Natural killer cell treated with Interleukin-12 subunit alpha and Interleukin-12 subunit beta and Interleukin-15 and Interleukin-18, amount 100 ng/mL, for 72 hours (primary cell): ENCODE measurements at regions not wholly inside any gene's neighbourhood (a gene's known extent, or its start where the extent isn't known, plus 50 kb on each side); places are given as distances from the start of the nearest gene placed in this dataset.

Source experiments
- ATAC-seq, 2 donors: fragments of 150-1000 bp; cut with Tn5 transposase in 1 of 2; sonication (Bioruptor Pico), chemical (Tn5 transposase) in 1 of 2; 2 replicates each; pipeline ENCODE4 v1.10.0; 2021
- DNase-seq: peaks from one replicate; pipeline ENCODE4 v3.0.0; 2022; ENCODE audit warnings: low spot score
- H3K27ac Mint-ChIP-seq, 2 donors: 1 replicate in 1 of 2; 2 replicates in 1 of 2; pipeline ENCODE4 v1.8.0; 2022; ENCODE audit warnings: mixed read lengths in 2 of 2, mild to moderate bottlenecking in 1 of 2, moderate library complexity in 1 of 2
- H3K27me3 Mint-ChIP-seq, 2 donors: 1 replicate in 1 of 2; 2 replicates in 1 of 2; pipeline ENCODE4 v1.8.0; 2022; ENCODE audit warnings: mixed read lengths in 2 of 2
- H3K36me3 Mint-ChIP-seq: one replicate; pipeline ENCODE4 v1.8.0; 2022; ENCODE audit warnings: mixed read lengths
- H3K4me1 Mint-ChIP-seq, 2 donors: 1 replicate in 1 of 2; 2 replicates in 1 of 2; pipeline ENCODE4 v1.8.0; 2022; ENCODE audit warnings: low read depth in 2 of 2, mixed read lengths in 2 of 2, mild to moderate bottlenecking in 1 of 2
- H3K4me3 Mint-ChIP-seq: one replicate; pipeline ENCODE4 v1.8.0; 2022; ENCODE audit warnings: mixed read lengths
- H3K9me3 Mint-ChIP-seq: 2 replicates; pipeline ENCODE4 v1.8.0; 2022; ENCODE audit warnings: mixed read lengths

DNA sequence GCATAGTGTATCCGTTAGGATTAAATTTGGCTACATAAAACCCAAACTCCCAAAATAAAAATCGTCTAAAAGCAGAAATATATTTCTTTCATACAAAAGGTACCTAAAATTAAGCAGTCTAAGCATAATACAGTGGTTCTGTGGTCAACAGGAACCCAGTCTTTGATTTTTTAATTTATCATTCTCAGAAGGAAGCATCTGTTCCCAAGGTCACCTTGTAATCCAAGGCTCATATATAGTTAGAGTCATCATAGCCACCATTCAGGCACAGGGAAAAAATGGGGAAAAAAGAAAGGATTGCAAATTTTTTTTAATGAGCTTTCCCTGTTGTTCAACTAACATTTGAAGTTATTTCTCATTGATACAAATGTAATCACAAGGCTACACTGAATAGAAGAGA, 983.2 kb downstream of the PLOD2 start:
- Mint-ChIP-seq H3K27me3 (no peaks in the 10 kb centered on the region), H3K4me1 (no peaks in the 10 kb centered on the region), H3K4me3 (no peak overlapping the region), H3K9me3 (peaks cover 3% of the 10 kb centered on the region), H3K36me3 (no peaks in the 10 kb centered on the region), H3K27ac (no peak overlapping the region)
- no peak for ATAC-seq
- no peak for DNase-seq

DNA sequence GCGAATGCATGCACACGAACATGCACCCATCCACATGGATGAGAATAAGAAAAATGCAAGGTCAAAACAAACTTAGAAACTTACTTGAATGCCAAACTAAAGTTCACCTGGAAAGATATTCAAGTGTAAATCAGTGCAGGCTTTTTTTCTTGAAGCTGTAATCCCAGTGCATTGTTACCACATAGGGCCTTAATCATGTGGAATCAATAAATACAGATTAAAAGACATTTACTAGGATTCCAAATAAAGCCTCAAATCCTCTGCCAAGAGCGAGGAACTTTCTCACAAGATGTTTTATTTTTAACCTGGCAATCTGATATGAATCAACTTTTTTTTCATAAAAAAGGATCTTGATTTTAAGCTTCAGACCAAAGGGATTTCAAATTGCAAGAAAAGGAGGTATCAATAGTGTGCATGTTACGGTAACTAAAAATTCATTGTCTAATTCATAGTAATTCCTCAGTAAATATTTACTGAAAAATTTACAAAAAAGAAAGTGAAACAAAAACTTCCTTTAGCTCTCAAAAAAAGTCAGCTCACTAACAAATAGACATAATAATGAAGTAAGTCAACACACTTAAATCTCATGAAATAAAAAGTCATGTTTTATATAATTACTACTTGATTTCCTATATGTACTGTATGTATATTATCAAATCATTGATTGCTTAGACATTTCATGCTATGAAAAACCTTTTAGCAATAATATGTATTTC, 978.6 kb downstream of the PLOD2 start:
- no peaks in the 10 kb centered on the region for H3K27me3 Mint-ChIP-seq
- no peak overlapping the region for H3K4me3 Mint-ChIP-seq
- no peaks in the 10 kb centered on the region for H3K9me3 Mint-ChIP-seq
- no peaks in the 10 kb centered on the region for H3K4me1 Mint-ChIP-seq
- no peak overlapping the region for H3K27ac Mint-ChIP-seq
- H3K36me3 Mint-ChIP-seq = no peaks in the 10 kb centered on the region
- no peak for ATAC-seq
- no peak for DNase-seq

- Mint-ChIP-seq H3K36me3 (no peaks in the 10 kb centered on the region), H3K4me3 (no peak overlapping the region), H3K27ac (no peak overlapping the region), H3K4me1 (no peaks in the 10 kb centered on the region), H3K9me3 (no peaks in the 10 kb centered on the region), H3K27me3 (no peaks in the 10 kb centered on the region)
- DNase-seq (no peak), ATAC-seq (no peak)
Observed at GRCh38 chr3:145183261-145183660, 977.7 kb downstream of the PLOD2 start.

- no peaks in the 10 kb centered on the region for H3K36me3 Mint-ChIP-seq
- ATAC-seq = no peak
- H3K9me3 Mint-ChIP-seq = peaks cover 4% of the 10 kb centered on the region
Observed at GRCh38 chr3:145188079-145188770, 972.8 kb downstream of the PLOD2 start.

GRCh38 chr3:145190138-145190537, 970.8 kb downstream of the PLOD2 start:
- Mint-ChIP-seq H3K9me3 (peaks cover 4% of the 10 kb centered on the region), H3K4me3 (no peak overlapping the region), H3K27ac (no peak overlapping the region), H3K36me3 (no peaks in the 10 kb centered on the region), H3K4me1 (no peaks in the 10 kb centered on the region), H3K27me3 (no peaks in the 10 kb centered on the region)
- DNase-seq (no peak), ATAC-seq (no peak)

More at GRCh38 chr3:145188079-145188770, 972.8 kb downstream of the PLOD2 start:
- H3K4me3 Mint-ChIP-seq = no peak overlapping the region
- H3K27ac Mint-ChIP-seq = no peak overlapping the region
- H3K27me3 Mint-ChIP-seq = no peaks in the 10 kb centered on the region
- DNase-seq = no peak
- no peaks in the 10 kb centered on the region for H3K4me1 Mint-ChIP-seq

GRCh38 chr3:145190761-145191160, 970.2 kb downstream of the PLOD2 start:
- Mint-ChIP-seq H3K9me3 (peaks cover 4% of the 10 kb centered on the region), H3K4me1 (no peaks in the 10 kb centered on the region), H3K4me3 (no peak overlapping the region), H3K36me3 (no peaks in the 10 kb centered on the region), H3K27me3 (no peaks in the 10 kb centered on the region), H3K27ac (no peak overlapping the region)
- DNase-seq = no peak
- ATAC-seq = no peak

GRCh38 chr3:145191543-145191942, 969.4 kb downstream of the PLOD2 start:
- Mint-ChIP-seq H3K4me1 (no peaks in the 10 kb centered on the region), H3K36me3 (no peaks in the 10 kb centered on the region), H3K27ac (no peak overlapping the region), H3K4me3 (no peak overlapping the region), H3K9me3 (peaks cover 4% of the 10 kb centered on the region), H3K27me3 (no peaks in the 10 kb centered on the region)
- DNase-seq (no peak), ATAC-seq (no peak)

DNA sequence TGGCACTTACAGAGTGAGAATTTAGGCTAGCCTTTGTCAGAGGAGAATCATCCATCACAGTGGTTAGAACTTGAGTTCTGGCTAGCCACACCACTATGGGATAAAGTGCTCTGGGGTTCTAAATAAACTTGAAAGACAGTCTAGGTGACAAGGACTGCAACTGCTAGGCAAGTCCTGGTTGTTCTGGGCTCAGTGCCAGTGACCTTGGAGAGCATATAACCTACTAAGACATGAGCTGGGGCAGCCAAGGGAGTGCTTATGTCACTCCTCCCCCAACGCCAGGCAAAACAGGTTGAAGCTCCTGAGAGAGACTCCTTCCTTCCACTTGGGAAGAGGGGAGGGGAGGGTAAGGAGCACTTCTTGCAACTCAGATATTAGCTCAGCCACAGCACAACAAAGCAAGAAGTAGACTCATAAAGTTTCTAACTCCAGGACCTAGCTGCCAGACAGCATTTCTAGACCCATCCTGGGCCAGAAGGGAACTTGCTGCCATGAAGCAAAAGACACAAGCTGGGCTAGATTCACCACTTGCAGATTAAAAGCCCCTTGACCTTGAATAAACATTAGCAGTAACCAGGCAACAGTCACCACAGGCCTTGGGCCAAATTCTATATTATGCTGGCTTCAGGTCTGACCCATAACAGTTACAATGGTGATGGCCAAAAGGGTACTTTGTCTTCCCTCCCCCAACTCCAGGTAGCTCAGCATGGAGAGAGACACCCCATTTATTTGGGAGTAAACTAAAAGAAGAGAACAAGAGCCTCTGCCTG, 963.7 kb downstream of the PLOD2 start:
- H3K9me3 Mint-ChIP-seq = peaks cover 13% of the 10 kb centered on the region
- H3K36me3 Mint-ChIP-seq = no peaks in the 10 kb centered on the region
- H3K27ac Mint-ChIP-seq = no peak overlapping the region
- DNase-seq (no peak), ATAC-seq (no peak)
- no peaks in the 10 kb centered on the region for H3K4me1 Mint-ChIP-seq
- no peaks in the 10 kb centered on the region for H3K27me3 Mint-ChIP-seq
- no peak overlapping the region for H3K4me3 Mint-ChIP-seq

- Mint-ChIP-seq H3K36me3 (no peaks in the 10 kb centered on the region), H3K4me1 (no peaks in the 10 kb centered on the region), H3K9me3 (peaks cover 11% of the 10 kb centered on the region), H3K4me3 (no peak overlapping the region), H3K27ac (no peak overlapping the region), H3K27me3 (no peaks in the 10 kb centered on the region)
- ATAC-seq (no peak), DNase-seq (no peak)
Observed at GRCh38 chr3:145197821-145198220, 963.2 kb downstream of the PLOD2 start.

GRCh38 chr3:145209561-145209960, 951.4 kb downstream of the PLOD2 start:
- H3K36me3 Mint-ChIP-seq = no peaks in the 10 kb centered on the region
- ATAC-seq = no peak

GRCh38 chr3:145219355-145220235, 941.4 kb downstream of the PLOD2 start:
- H3K36me3 Mint-ChIP-seq = peaks cover 4% of the 10 kb centered on the region
- no peaks in the 10 kb centered on the region for H3K4me1 Mint-ChIP-seq
- peaks cover 20% of the 10 kb centered on the region for H3K9me3 Mint-ChIP-seq
- no peak overlapping the region for H3K27ac Mint-ChIP-seq
- ATAC-seq = no peak
- no peak for DNase-seq
- no peaks in the 10 kb centered on the region for H3K27me3 Mint-ChIP-seq
- H3K4me3 Mint-ChIP-seq = no peak overlapping the region

More at GRCh38 chr3:145209561-145209960, 951.4 kb downstream of the PLOD2 start:
- Mint-ChIP-seq H3K9me3 (peaks cover 6% of the 10 kb centered on the region), H3K4me1 (no peaks in the 10 kb centered on the region), H3K27me3 (no peaks in the 10 kb centered on the region), H3K27ac (no peak overlapping the region), H3K4me3 (no peak overlapping the region)
- no peak for DNase-seq

- Mint-ChIP-seq H3K4me3 (no peak overlapping the region), H3K27me3 (no peaks in the 10 kb centered on the region), H3K27ac (no peak overlapping the region), H3K9me3 (peaks cover 16% of the 10 kb centered on the region), H3K4me1 (no peaks in the 10 kb centered on the region), H3K36me3 (no peaks in the 10 kb centered on the region)
- no peak for DNase-seq
- ATAC-seq = no peak
Observed at GRCh38 chr3:145224886-145225285, 936.1 kb downstream of the PLOD2 start.

- H3K27ac Mint-ChIP-seq = no peak overlapping the region
- ATAC-seq = no peak
Observed at GRCh38 chr3:145243875-145244274, 917.1 kb downstream of the PLOD2 start.

More at GRCh38 chr3:145243875-145244274, 917.1 kb downstream of the PLOD2 start:
- no peaks in the 10 kb centered on the region for H3K27me3 Mint-ChIP-seq
- H3K4me1 Mint-ChIP-seq = no peaks in the 10 kb centered on the region
- no peak overlapping the region for H3K4me3 Mint-ChIP-seq
- DNase-seq = no peak
- H3K9me3 Mint-ChIP-seq = peaks cover 13% of the 10 kb centered on the region
- H3K36me3 Mint-ChIP-seq = peaks cover 5% of the 10 kb centered on the region
